GM21528 (cell line): ENCODE measurements at regions not wholly inside any gene's neighbourhood (a gene's known extent, or its start where the extent isn't known, plus 50 kb on each side); places are given as distances from the start of the nearest gene placed in this dataset.

Source experiments
- ATAC-seq: cut with Tn5 transposase; IDR thresholded peaks from one replicate; pipeline ENCODE4 v1.9.1; 2021; ENCODE audit warnings: mild to moderate bottlenecking, moderate library complexity; ENCODE audit not compliant: unreplicated experiment, low FRiP score

- no peak for ATAC-seq
These were observed 53.6 kb upstream of the DYNC1I1 start for GRCh38 chr7:95718577-95719410.

GRCh38 chr7:95716357-95717122 is 55.8 kb upstream of the DYNC1I1 start:
- no peak for ATAC-seq

GRCh38 chr7:95715274-95715673 is 57.1 kb upstream of the DYNC1I1 start:
- ATAC-seq: peak; percentile 70

GRCh38 chr7:95710711-95711110 is 61.6 kb upstream of the DYNC1I1 start:
- ATAC-seq: no peak

GRCh38 chr7:95700917-95701316 is 71.4 kb upstream of the DYNC1I1 start:
- no peak for ATAC-seq

- ATAC-seq: no peak
These were observed 78.0 kb upstream of the DYNC1I1 start for GRCh38 chr7:95694334-95694733.

GRCh38 chr7:95693551-95694333 is 78.6 kb upstream of the DYNC1I1 start:
- ATAC-seq: no peak

- no peak for ATAC-seq
These were observed 80.9 kb upstream of the DYNC1I1 start for GRCh38 chr7:95691464-95691863.

GRCh38 chr7:95690367-95690947 is 81.9 kb upstream of the DYNC1I1 start:
- ATAC-seq: peak; percentile 63

- no peak for ATAC-seq
These were observed 83.3 kb upstream of the DYNC1I1 start for GRCh38 chr7:95688931-95689495.

GRCh38 chr7:95687759-95688343 is 84.5 kb upstream of the DYNC1I1 start:
- no peak for ATAC-seq

GRCh38 chr7:95686109-95686508 is 86.2 kb upstream of the DYNC1I1 start:
- no peak for ATAC-seq

- ATAC-seq: no peak
These were observed 87.8 kb upstream of the DYNC1I1 start for GRCh38 chr7:95684505-95684904.

- ATAC-seq: no peak
These were observed 87.7 kb upstream of the PDK4 start for GRCh38 chr7:95684037-95684436.

- no peak for ATAC-seq
These were observed 86.6 kb upstream of the PDK4 start for GRCh38 chr7:95682913-95683312.

- no peak for ATAC-seq
These were observed 80.4 kb upstream of the PDK4 start for GRCh38 chr7:95676691-95677090.

GRCh38 chr7:95675632-95676031 is 79.3 kb upstream of the PDK4 start:
- ATAC-seq: no peak

- no peak for ATAC-seq
These were observed 78.7 kb upstream of the PDK4 start for GRCh38 chr7:95675016-95675415.

- ATAC-seq: no peak
These were observed 77.8 kb upstream of the PDK4 start for GRCh38 chr7:95674101-95674500.

GRCh38 chr7:95672434-95672833 is 76.1 kb upstream of the PDK4 start:
- no peak for ATAC-seq
